CD14-positive monocyte (primary cell): ENCODE measurements at regions not wholly inside any gene's neighbourhood (a gene's known extent, or its start where the extent isn't known, plus 50 kb on each side); places are given as distances from the start of the nearest gene placed in this dataset.

Source experiments
- DNase-seq, 3 donors: peaks; one replicate each; pipeline ENCODE4 v3.0.0-alpha.2; 2011 to 2022
- H2AFZ ChIP-seq: 2 replicates; pipeline ENCODE4 v1.6.0; 2012; ENCODE audit warnings: mild to moderate bottlenecking, low read depth, low read length, inconsistent platforms; ENCODE audit not compliant: insufficient read depth, poor library complexity, severe bottlenecking
- H3K27ac ChIP-seq, 2 donors: 1 replicate in 1 of 2; 2 replicates in 1 of 2; pipeline ENCODE4 v1.5.1; 2012 to 2013; ENCODE audit warnings: low read length in 2 of 2, control low read depth in 1 of 2, inconsistent platforms in 1 of 2, low read depth in 1 of 2, mild to moderate bottlenecking in 1 of 2
- H3K27me3 ChIP-seq, 2 donors: one replicate each; pipeline versions ENCODE4 v1.6.0 to v1.6.1; 2011 to 2013; ENCODE audit warnings: low read length in 2 of 2; ENCODE audit not compliant: control insufficient read depth in 2 of 2, insufficient read depth in 2 of 2
- H3K36me3 ChIP-seq, 2 donors: replicated peaks in 1 of 2; 1 replicate in 1 of 2; 2 replicates in 1 of 2; pipeline versions ENCODE4 v1.5.1 to v1.6.1; 2012 to 2013; ENCODE audit warnings: low read length in 2 of 2, control low read depth in 1 of 2, inconsistent platforms in 1 of 2, mild to moderate bottlenecking in 1 of 2; ENCODE audit not compliant: insufficient read depth in 2 of 2, control insufficient read depth in 1 of 2
- H3K4me1 ChIP-seq, 2 donors: 1 replicate in 1 of 2; 2 replicates in 1 of 2; pipeline versions ENCODE4 v1.5.1 to v1.6.1; 2012 to 2013; ENCODE audit warnings: low read length in 2 of 2, control low read depth in 1 of 2, inconsistent platforms in 1 of 2, mild to moderate bottlenecking in 1 of 2, moderate library complexity in 1 of 2; ENCODE audit not compliant: insufficient read depth in 2 of 2, control insufficient read depth in 1 of 2
- H3K4me2 ChIP-seq: replicated peaks from 2 replicates; pipeline ENCODE3; 2012; ENCODE audit warnings: low read length, moderate library complexity, mild to moderate bottlenecking; ENCODE audit not compliant: poor library complexity, severe bottlenecking; ENCODE audit errors: extremely low read depth
- H3K4me3 ChIP-seq, 3 experiments: fragments of 200-600 bp in 1 of 3; sonication (generic) in 1 of 3; replicated peaks in 1 of 3; 1 replicate in 2 of 3; 2 replicates in 1 of 3; pipeline ENCODE4 v1.5.1; 2011 to 2013; ENCODE audit warnings: low read length in 3 of 3, mild to moderate bottlenecking in 3 of 3, control low read depth in 2 of 3, low read depth in 2 of 3, inconsistent platforms in 1 of 3, moderate library complexity in 1 of 3
- H3K79me2 ChIP-seq: 2 replicates; pipeline ENCODE4 v1.6.0; 2012; ENCODE audit warnings: mild to moderate bottlenecking, control low read depth, inconsistent platforms, low read length, moderate library complexity; ENCODE audit not compliant: insufficient read depth
- H3K9ac ChIP-seq: 2 replicates; pipeline ENCODE4 v1.6.0; 2017; ENCODE audit warnings: low read length, mild to moderate bottlenecking; ENCODE audit not compliant: insufficient read depth, poor library complexity, severe bottlenecking
- H3K9me3 ChIP-seq, 2 donors: replicated peaks in 1 of 2; 1 replicate in 1 of 2; 2 replicates in 1 of 2; pipeline versions ENCODE4 v1.5.1 to v1.6.1; 2012 to 2013; ENCODE audit warnings: low read length in 2 of 2, control low read depth in 1 of 2; ENCODE audit not compliant: control insufficient read depth in 1 of 2, insufficient read depth in 1 of 2
- H4K20me1 ChIP-seq: 2 replicates; pipeline ENCODE4 v1.6.0; 2012; ENCODE audit warnings: mild to moderate bottlenecking, low read length, control low read depth, moderate library complexity; ENCODE audit not compliant: insufficient read depth
- H3K27ac Mint-ChIP-seq, 7 donors: one replicate each; pipeline ENCODE4 v1.8.0; 2020; ENCODE audit warnings: mild to moderate bottlenecking in 7 of 7, mixed read lengths in 7 of 7, moderate library complexity in 6 of 7, inconsistent platforms in 2 of 7
- H3K27me3 Mint-ChIP-seq, 3 donors: one replicate each; pipeline ENCODE4 v1.8.0; 2021 to 2022; ENCODE audit warnings: low read depth in 3 of 3, mild to moderate bottlenecking in 3 of 3, mixed read lengths in 3 of 3, moderate library complexity in 3 of 3, inconsistent platforms in 1 of 3
- H3K36me3 Mint-ChIP-seq, 2 donors: one replicate each; pipeline ENCODE4 v1.8.0; 2020; ENCODE audit warnings: mixed read lengths in 2 of 2, inconsistent platforms in 1 of 2, mild to moderate bottlenecking in 1 of 2
- H3K4me1 Mint-ChIP-seq: one replicate; pipeline ENCODE4 v1.8.0; 2020; ENCODE audit warnings: mild to moderate bottlenecking, mixed read lengths
- H3K4me3 Mint-ChIP-seq, 2 donors: one replicate each; pipeline ENCODE4 v1.8.0; 2020; ENCODE audit warnings: mild to moderate bottlenecking in 2 of 2, mixed read lengths in 2 of 2, moderate library complexity in 1 of 2
- H3K9me3 Mint-ChIP-seq, 7 donors: one replicate each; pipeline ENCODE4 v1.8.0; 2020 to 2022; ENCODE audit warnings: mixed read lengths in 7 of 7, mild to moderate bottlenecking in 6 of 7, moderate library complexity in 6 of 7, inconsistent platforms in 2 of 7
- CTCF ChIP-seq: fragments of 200-600 bp; IDR thresholded peaks from one replicate; pipeline ENCODE4 v1.8.0; 2022; ENCODE audit warnings: antibody characterized with exemption, mild to moderate bottlenecking
- WGBS: methylation state at CpG from one replicate; pipeline ENCODE4 v1.1.5; 2013; ENCODE audit warnings: missing lambda C conversion rate; ENCODE audit not compliant: insufficient coverage; 5-methylcytosine and 5-hydroxymethylcytosine counted together
- intact Hi-C, 2 donors: fragments of 100-400 bp; cut with micrococcal nuclease; formaldehyde crosslinking; loops; one replicate each; pipeline versions ENCODE4 v1.15.0 to v1.15.1; 2023

GRCh38 chr6:21734204-21734603 is 140.7 kb downstream of the SOX4 start:
- no peak overlapping the region for H3K9ac ChIP-seq
- 82% methylated on average over 3 of the region's 3 CpGs for WGBS
- intact Hi-C loops, result no loop called here
- no peak overlapping the region for H3K4me3 Mint-ChIP-seq
- H3K36me3 Mint-ChIP-seq, result no peaks in the 10 kb centered on the region
- no peak overlapping the region for H2AFZ ChIP-seq
- H3K79me2 ChIP-seq, result no peaks in the 10 kb centered on the region
- no peaks in the 10 kb centered on the region for H3K9me3 ChIP-seq
- H3K36me3 ChIP-seq, result no peaks in the 10 kb centered on the region
- DNase-seq, result no peak
- no peaks in the 10 kb centered on the region for H4K20me1 ChIP-seq
- no peaks in the 10 kb centered on the region for H3K27me3 Mint-ChIP-seq
- no peak overlapping the region for H3K27ac ChIP-seq
- H3K4me2 ChIP-seq, result no peak overlapping the region
- no peak overlapping the region for H3K4me3 ChIP-seq
- H3K4me1 ChIP-seq, result no peaks in the 10 kb centered on the region
- H3K4me1 Mint-ChIP-seq, result peaks cover 3% of the 10 kb centered on the region
- H3K27me3 ChIP-seq, result no peaks in the 10 kb centered on the region
- TF ChIP-seq CTCF, result no peak
- peaks cover 0 to 3% (median 0%) of the 10 kb centered on the region in 7 donors for H3K9me3 Mint-ChIP-seq
- H3K27ac Mint-ChIP-seq, result no peak overlapping the region

GRCh38 chr6:21738180-21739094 is 144.9 kb downstream of the SOX4 start:
- H3K27me3 ChIP-seq, result no peaks in the 10 kb centered on the region
- no peak overlapping the region for H3K4me3 ChIP-seq
- no peak overlapping the region for H3K4me2 ChIP-seq
- H3K4me1 ChIP-seq, result no peaks in the 10 kb centered on the region
- Mint-ChIP-seq H3K4me1 (peaks cover 15% of the 10 kb centered on the region), H3K4me3 (no peak overlapping the region), H3K9me3 (peaks cover 0 to 3% (median 0%) of the 10 kb centered on the region in 7 donors), H3K27me3 (no peaks in the 10 kb centered on the region), H3K36me3 (no peaks in the 10 kb centered on the region), H3K27ac (no peak overlapping the region)
- DNase-seq, result no peak
- no peak overlapping the region for H2AFZ ChIP-seq
- no peak for TF ChIP-seq CTCF
- WGBS, result 86% methylated on average over 1 of the region's 5 CpGs
- no peaks in the 10 kb centered on the region for H3K79me2 ChIP-seq
- H3K9me3 ChIP-seq, result no peaks in the 10 kb centered on the region
- H3K36me3 ChIP-seq, result no peaks in the 10 kb centered on the region
- H4K20me1 ChIP-seq, result no peaks in the 10 kb centered on the region
- H3K9ac ChIP-seq, result no peak overlapping the region
- no peak overlapping the region for H3K27ac ChIP-seq
- intact Hi-C loops, result no loop called here
